Amniotic stem cell (primary cell): ENCODE measurements at regions not wholly inside any gene's neighbourhood (a gene's known extent, or its start where the extent isn't known, plus 50 kb on each side); places are given as distances from the start of the nearest gene placed in this dataset.

ENCODE experiments used
- DNase-seq: peaks from one replicate; lab custom pipeline; 2025; lab: John Stamatoyannopoulos, UW

- no peak for DNase-seq
Observed at GRCh38 chr5:153006681-153007080, 483.8 kb upstream of the GRIA1 start.

DNA sequence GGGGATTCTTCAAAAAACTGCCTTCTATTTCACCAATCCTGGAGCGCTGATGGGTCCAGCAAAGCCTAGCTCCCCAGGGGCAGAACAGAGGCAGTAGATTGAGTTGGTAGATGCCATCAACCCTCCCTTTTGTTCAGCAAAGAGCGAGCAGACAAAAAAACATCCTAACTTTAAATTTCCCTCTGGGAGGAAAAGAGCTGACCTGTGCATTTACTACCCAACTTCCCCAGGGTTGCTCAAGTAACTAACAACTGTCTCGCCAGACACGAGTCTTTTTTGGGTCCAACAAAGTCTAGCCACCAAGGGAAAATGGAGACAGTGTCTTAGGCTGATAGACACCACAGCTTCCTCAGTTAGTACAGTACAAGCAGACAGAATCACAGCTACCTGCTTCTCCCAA, 476.3 kb upstream of the GRIA1 start:
- DNase-seq, result no peak

- DNase-seq, result no peak
Observed at GRCh38 chr5:153018121-153018520, 472.3 kb upstream of the GRIA1 start.

DNA sequence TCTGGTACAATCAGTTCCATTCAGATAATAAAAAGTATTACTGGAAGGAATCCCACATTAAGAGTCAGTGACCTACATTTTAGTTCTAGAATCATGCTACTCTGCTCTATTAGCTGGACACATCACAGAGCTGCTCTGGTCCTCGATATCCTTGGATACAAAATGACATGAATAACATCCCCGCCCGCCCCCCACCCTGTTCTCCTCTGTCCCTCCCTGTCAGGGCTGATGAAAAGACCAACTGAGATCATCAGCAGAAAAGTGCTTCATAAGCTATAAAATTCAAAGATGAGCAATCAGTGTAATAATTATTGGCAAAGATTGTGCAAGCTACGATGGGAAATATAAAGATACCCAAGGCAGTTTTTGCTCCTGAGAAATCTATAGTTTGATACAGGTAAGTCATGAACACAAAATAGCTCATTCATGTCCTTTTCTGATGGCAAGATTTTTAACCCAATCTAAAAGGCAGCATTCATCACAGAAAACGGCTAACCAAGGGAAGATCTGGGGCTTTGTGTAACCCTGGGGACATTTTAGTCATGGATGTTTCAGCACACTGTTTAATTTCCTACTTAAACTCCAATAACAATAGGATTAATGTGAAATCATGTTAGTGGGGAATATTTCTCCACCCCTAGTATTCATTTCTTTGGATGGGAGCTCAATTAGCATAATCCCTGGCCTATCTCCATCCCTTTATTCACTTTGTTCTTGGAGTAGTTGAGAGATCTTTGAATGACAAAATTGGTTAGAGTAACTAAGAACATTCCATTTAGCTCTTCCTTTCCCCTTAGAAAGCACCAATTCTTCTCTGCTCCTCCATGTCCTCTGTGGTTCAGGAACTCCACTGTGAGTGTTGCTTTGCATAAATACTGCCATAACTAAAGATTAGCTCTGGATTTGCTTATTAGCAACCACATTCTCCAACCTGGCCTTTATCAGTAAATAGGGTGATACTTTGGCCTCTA, 459.4 kb upstream of the GRIA1 start:
- no peak for DNase-seq

DNA sequence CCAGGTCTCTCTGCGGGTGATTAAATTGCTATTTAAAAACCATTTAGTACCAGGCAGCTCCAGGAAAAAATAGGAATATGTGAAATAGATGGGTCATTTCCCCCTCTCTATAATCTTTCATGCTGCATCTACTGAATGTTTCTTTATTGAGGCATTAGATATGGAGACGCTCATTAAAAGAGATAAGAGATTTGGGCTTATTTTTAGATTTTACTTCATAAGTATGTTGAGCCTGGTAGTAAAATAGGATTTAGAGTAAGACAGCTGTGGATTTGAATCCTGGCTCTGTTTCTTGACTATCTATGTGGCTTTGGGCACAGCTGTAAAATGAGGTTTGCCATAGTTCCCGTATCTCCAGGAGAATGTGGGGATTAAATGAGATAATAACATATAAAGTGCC, 451.0 kb upstream of the GRIA1 start:
- no peak for DNase-seq

DNA sequence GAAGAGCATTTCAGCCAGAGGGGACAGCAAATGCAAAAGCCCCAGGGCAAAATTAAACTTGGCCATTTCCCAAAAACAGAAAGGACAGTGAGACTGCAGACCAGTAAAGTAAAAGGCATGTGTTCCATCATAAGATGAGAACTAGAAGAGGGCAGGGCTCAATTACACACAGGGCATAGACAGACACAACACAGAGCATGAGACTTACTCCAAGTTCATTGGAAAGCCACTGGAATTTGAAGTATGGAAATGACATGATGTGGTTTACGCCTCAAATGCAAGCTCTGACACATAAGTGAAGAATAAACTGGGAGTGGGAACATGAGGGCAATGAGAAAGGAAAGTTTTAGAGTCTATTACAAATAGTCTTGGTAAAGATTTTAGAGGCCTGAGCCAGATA, 446.6 kb upstream of the GRIA1 start:
- DNase-seq, result no peak

GRCh38 chr5:153050496-153051179, 439.8 kb upstream of the GRIA1 start:
- DNase-seq, result no peak

DNA sequence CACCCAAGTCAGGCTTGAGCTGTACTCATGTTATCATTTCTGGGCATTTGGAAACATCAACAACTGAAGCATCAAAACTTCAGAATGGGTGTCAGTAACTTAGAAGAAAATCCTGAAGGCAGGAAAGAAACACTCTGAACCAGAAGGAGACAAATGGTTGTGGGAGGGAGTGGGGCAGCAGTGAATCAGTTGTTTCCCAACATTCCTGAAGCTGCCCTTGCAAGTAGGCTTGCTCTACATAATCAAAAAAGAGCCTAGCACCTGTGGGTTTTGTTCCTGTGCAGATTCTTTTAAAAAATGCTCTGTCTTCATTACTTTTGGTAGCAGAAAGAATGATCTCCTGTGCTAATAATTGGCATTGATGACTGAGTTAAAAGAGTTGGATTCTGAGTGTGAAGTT, 424.2 kb upstream of the GRIA1 start:
- DNase-seq, result no peak

DNA sequence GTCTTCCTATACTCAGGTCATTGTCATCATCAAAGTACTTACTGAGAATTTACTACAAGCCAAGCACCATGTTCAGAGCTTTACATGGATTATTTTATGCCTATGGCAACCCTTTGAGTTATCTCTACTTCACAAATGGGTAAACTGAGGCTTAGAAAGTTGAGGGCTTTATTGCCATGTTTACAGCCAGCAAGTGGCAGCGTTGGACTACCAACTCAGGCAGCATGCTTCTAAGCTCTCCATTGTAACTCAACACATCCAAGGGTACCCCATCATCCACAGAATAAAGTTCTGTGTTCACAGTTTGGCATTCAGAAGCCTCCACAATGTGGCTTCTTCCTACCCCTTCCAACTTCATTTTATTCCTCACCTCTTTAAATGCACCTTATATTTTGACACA, 422.6 kb upstream of the GRIA1 start:
- no peak for DNase-seq

DNA sequence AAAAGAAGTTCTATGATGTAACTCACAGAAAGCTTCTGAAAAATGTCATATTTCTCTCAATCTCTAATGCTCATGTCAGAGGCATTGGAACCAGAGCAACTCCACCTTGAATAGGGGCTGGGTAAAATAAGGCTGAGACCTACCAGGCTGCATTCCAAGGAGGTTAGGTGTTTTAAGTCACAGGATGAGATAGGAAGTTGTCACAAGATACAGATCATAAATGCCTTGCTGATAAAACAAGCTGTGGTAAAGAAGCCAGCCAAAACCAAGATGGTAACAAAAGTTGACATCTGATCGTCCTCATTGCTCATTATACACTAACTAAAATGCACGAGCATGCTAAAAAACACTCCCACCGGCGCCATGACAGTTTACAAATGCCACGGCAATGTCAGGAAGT, 411.1 kb upstream of the GRIA1 start:
- no peak for DNase-seq

- no peak for DNase-seq
Observed at GRCh38 chr5:153080940-153081339, 409.5 kb upstream of the GRIA1 start.

DNA sequence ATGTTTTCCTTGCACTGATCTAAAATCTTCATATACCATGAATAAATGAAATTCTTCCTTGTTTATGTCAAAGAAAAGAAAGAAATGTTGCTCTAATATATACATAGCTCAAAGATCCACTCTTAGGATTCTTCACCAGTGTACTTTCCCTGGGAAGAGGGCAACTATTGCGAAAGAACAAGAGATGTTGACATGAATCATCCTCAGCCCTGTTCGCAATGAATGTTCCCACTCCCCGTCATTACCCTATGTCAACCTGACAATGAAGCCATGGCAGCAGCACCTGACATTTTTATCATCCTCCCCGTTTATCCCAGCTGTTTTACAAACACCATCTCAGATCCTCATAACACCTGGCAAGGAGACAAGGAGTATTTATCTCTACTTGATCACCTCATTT, 409.1 kb upstream of the GRIA1 start:
- no peak for DNase-seq

DNA sequence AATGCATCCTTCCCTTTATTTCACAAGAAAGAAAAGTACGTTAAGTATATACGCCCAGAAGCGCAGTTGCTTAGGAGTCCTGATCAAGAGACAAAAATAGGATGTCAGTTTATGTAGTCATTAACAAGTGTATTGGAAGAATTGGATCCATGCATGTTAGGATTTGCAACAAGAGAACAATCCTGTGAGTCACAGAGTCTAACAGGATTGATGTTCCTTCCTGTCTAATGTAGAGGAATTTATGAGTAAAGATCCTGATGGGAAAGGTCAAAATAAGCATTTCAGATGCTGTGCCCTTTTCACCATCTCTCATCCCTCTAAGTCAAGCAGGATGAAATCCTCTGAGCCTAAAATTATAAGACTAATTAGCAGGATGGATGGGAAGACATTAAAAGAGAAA, 406.0 kb upstream of the GRIA1 start:
- DNase-seq, result no peak

DNA sequence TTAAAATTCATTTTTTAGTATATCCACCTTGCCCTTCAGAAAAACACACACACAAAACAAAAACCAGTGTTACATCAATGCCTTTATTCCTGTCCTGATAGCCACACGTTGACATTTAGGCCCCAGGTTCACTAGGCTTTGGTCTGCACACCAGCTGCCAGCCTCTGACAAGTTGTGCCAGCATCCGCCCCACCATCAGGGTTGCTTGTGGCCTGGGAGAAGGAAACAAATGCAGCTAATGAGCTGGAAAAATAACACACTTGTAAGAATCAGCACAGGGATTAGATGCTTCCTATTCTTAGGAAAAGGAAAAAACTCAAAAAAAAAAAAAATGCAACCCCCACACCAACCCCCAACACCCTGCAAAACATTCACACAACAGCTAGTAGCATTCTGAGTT, 404.0 kb upstream of the GRIA1 start:
- DNase-seq, result no peak

DNA sequence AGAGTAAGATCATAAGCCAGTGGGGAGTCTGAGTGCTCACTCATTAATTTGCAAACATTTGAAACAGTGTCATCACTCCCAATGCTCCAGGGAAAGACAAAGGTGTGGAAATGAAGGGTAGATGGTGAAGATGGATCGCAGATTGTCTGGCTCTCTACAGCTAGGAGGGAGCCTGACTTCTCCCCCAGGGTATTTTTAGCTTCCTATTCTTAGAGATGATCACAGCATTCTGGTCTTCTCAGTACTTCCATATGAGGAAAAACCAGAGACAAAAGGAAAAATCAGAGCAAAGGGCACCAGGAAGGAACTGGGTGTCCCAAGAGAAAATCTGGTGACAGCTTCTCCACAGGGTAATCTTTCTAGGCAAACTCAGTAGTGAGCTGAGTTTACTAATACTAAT, 401.9 kb upstream of the GRIA1 start:
- no peak for DNase-seq

DNA sequence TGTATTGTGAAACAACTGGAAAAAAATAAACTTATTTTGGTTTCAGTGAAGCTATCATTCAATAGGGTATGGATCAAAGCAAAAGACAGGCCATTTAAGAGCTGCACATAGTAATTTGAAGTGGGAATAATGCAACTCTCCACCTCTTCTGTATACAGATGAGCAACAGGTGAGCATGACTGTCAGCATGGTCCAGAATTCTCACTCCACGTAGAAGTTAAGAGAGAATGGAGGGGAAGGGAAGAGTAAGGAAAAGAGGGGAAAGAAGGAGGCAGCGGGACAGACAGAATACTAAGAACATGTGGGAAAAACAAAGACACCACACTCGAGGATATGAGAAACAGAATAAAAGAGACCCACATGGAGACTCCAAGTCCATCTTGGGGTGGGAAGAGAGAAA, 396.1 kb upstream of the GRIA1 start:
- no peak for DNase-seq

DNA sequence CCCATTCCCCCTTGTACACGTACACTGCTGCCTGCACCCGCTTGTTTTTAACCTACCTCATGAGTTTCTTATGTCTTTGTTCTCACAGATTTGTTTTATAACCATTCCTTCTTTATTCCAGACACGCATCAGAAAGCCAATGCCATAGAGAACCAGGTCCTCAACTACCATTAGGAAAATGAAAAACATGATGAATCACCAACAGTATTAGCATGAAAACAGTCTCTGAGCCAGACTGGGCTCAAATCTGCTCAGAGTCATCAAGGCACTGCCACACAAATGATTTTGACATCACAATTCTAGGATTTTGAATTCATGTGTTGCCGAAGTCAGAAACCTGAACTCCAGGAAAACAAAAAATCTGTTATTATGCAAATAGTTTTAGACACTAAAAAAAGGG, 394.1 kb upstream of the GRIA1 start:
- no peak for DNase-seq

DNA sequence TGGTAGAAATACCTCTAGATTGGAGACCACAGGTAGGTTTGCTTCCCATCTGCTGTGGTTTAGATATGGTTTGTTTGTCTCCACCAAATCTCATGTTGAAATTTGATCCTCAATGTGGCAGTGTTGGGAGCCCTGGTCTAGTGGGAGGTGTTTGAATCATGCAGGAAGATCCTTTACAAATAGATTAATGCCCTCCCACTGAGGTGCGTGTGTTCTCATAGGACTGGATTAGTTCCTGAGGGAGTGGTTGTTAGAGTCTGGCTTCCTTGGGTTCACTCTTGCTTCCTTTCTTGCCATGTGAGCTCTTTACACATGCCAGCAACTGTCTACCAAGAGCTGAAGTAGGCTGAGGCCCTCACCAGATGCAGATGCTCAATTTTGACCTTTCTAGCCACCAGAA, 391.1 kb upstream of the GRIA1 start:
- no peak for DNase-seq

DNA sequence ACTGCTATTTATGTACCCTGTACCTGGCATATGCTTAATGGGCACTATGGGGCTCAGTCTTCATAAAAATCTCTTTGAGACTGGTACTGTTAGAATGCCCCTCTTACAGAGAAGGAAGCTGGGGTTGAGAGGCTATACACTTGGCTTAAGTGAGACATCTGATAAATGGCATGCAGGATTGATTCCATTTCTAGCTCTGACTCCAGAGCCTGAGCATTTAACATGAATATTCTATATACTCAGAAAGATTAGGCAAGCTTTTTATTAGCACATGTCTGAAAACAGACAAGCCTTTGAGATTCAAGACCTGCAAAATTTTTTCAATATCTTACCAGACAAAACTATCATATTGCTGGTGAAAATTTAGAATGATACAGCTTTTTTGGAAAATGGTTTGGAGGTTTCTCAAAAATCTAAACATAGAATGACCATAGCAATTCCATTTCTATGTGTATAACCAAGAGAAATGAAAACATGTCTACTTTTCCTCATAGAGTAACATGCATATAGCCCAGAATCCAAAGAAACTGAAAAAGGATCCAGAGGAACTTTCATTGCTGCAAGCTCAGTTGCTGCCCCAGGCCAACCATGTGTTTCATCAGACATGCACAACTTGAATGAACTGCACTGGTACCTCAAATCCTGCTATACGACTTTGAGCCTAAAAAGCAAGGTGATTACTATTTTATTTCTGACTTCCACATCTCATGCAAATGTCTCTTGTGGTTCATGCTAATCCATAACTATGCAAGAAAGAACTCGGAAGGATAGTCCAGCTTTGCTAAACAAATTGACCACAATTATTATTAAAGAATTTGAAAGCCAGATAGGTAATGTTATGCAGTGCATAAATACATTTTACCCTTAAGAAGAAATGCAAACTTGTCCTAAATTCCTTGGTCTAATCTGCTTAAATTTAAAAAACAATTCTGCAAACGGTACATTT, 389.0 kb upstream of the GRIA1 start:
- DNase-seq, result no peak

GRCh38 chr5:153116916-153117315, 373.6 kb upstream of the GRIA1 start:
- no peak for DNase-seq

DNA sequence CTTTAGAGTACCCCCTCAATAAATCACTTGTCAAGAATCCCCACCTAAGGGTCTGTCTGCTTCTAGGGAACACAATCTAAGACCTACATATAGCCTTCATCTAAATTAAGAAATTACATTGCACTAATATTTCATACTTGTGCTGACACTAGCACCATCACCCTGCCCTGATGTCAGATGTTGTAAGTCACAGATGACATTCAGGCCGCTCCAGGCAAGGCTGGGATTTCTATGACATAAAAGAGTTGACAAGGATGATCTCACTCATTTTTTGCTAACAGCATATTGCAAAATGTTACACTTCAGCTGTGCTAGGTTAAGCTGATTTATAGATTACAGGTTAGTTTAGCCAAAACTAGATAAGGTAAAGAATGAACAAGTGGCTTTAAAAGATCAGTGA, 372.5 kb upstream of the GRIA1 start:
- no peak for DNase-seq

DNA sequence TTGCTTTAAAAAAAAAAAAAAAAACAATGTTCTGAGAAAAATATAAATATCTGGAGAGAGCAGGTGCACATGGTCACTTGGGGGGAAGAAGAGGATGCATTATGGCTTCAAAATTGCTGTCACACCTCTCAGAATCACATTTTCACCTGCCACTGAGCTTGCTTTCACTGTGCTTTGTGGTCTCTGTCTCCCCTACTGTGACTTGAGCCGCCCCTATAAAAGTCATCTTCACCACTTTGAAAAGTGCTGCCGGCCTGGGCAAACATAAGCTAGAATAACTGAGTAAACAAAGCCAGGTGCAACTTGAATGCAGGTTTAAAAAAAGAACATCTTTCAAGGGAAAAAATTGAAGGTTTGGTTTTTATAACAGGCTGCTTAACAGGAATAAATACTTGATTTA, 368.1 kb upstream of the GRIA1 start:
- no peak for DNase-seq
